ENCODE measurements at regions not wholly inside any gene's neighbourhood (a gene's known extent, or its start where the extent isn't known, plus 50 kb on each side); places are given as distances from the start of the nearest gene placed in this dataset.
"Not testable (repeated sequence)": the region's sequence is repeated elsewhere in the genome, so short reads cannot be mapped to it uniquely, and the experiment has no call there.

- not testable (repeated sequence) for H3K36me3 ChIP-seq (ENCODE audit: insufficient read depth); H3K4me2 ChIP-seq; H3K4me1 ChIP-seq (ENCODE audit: low read depth, poor library complexity, severe bottlenecking); H3K9ac ChIP-seq; H3K27ac ChIP-seq; H3K79me2 ChIP-seq (ENCODE audit: insufficient read depth, low read depth); H2AFZ ChIP-seq (ENCODE audit: low read depth); H4K20me1 ChIP-seq (ENCODE audit: insufficient read depth); H3K4me3 ChIP-seq (IDR thresholded peaks at IDR 0.05; ENCODE audit: insufficient read depth, low read depth, low read length); H3K27me3 ChIP-seq (ENCODE audit: insufficient read depth, low read depth)
Measured at GRCh38 chr21:5013455-5014304, 5507.7 kb upstream of the TPTE start.

DNA sequence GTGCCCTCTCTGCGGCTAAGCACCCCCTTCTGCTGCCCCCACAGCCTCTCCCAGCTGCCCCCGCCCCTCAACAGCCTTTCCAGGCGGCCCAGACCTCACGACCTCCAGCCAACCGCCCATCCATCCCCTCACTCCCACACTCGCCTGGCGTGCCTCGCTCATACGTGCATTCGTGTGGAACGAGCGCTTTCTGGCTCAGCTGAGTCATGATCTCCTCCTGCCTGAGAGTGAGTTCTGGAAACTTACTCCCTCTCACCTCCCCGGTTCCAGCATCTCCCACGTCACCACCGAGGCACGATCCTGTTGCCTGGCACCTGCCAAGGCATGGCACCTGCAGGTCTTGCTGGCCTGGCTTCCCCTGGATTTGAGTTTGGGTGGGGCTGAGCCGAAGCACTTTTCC lies 5506.2 kb upstream of the TPTE start:
- not testable (repeated sequence) for H3K9ac ChIP-seq; H3K36me3 ChIP-seq (ENCODE audit: insufficient read depth); H3K4me1 ChIP-seq (ENCODE audit: low read depth, poor library complexity, severe bottlenecking); H3K27ac ChIP-seq; H3K4me2 ChIP-seq; H3K79me2 ChIP-seq (ENCODE audit: insufficient read depth, low read depth); H4K20me1 ChIP-seq (ENCODE audit: insufficient read depth); H3K4me3 ChIP-seq (IDR thresholded peaks at IDR 0.05; ENCODE audit: insufficient read depth, low read depth, low read length); H2AFZ ChIP-seq (ENCODE audit: low read depth); H3K27me3 ChIP-seq (ENCODE audit: insufficient read depth, low read depth)

DNA sequence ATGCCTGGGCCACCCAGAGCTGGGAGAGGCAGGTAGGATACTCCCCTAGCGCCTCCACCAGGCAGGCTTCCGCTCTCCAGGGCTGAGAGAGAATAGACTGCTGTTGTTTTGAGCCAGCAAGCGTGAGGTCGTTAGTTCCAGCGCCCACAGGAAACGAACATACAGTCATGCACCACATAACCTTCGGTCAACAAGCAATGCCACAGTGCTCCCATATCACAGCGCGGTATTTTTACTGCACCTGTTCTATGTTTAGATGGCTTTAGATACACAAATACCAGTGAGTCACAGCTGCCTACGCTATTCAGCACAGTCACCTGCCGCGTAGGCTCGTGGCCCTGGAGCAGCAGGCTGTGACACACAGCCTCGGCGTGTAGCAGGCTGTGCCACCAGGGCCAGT lies 5502.3 kb upstream of the TPTE start:
- H3K27ac ChIP-seq; H3K9ac ChIP-seq; H4K20me1 ChIP-seq (ENCODE audit: insufficient read depth); H3K36me3 ChIP-seq (ENCODE audit: insufficient read depth); H3K4me1 ChIP-seq (ENCODE audit: low read depth, poor library complexity, severe bottlenecking); H3K79me2 ChIP-seq (ENCODE audit: insufficient read depth, low read depth); H3K4me3 ChIP-seq (IDR thresholded peaks at IDR 0.05; ENCODE audit: insufficient read depth, low read depth, low read length); H3K4me2 ChIP-seq; H3K27me3 ChIP-seq (ENCODE audit: insufficient read depth, low read depth); H2AFZ ChIP-seq (ENCODE audit: low read depth): not testable (repeated sequence)

GRCh38 chr21:5021815-5022214 lies 5499.6 kb upstream of the TPTE start:
- not testable (repeated sequence) for H3K4me1 ChIP-seq (ENCODE audit: low read depth, poor library complexity, severe bottlenecking); H3K79me2 ChIP-seq (ENCODE audit: insufficient read depth, low read depth); H4K20me1 ChIP-seq (ENCODE audit: insufficient read depth); H3K27me3 ChIP-seq (ENCODE audit: insufficient read depth, low read depth); H3K4me2 ChIP-seq; H3K27ac ChIP-seq; H3K36me3 ChIP-seq (ENCODE audit: insufficient read depth); H3K4me3 ChIP-seq (IDR thresholded peaks at IDR 0.05; ENCODE audit: insufficient read depth, low read depth, low read length); H3K9ac ChIP-seq; H2AFZ ChIP-seq (ENCODE audit: low read depth)

- not testable (repeated sequence) for H3K4me3 ChIP-seq (IDR thresholded peaks at IDR 0.05; ENCODE audit: insufficient read depth, low read depth, low read length); H3K4me2 ChIP-seq; H3K27me3 ChIP-seq (ENCODE audit: insufficient read depth, low read depth); H4K20me1 ChIP-seq (ENCODE audit: insufficient read depth); H3K36me3 ChIP-seq (ENCODE audit: insufficient read depth); H3K79me2 ChIP-seq (ENCODE audit: insufficient read depth, low read depth); H3K9ac ChIP-seq; H3K27ac ChIP-seq; H2AFZ ChIP-seq (ENCODE audit: low read depth); H3K4me1 ChIP-seq (ENCODE audit: low read depth, poor library complexity, severe bottlenecking)
Measured at GRCh38 chr21:5022254-5022653, 5499.1 kb upstream of the TPTE start.

DNA sequence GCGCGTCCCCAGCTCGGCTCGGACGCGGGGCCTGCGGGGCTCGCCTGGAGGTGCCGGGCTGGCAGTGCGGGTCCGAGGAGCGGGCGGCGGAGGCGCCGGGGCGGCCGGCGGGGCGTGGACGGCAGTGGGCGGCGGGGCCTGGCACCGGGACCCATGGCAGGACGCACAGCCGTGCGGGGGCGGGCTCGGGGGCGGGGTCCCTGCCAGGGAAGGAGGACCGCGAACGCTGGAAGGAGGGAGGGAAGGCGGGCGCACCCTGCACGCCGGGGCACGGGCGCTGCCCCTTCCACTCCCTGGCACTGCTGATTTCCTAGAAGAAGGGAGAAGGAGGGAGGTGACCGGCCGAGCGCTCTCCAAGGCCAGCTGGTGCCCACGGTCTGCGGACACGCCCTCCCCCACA lies 5498.6 kb upstream of the TPTE start:
- not testable (repeated sequence) for H3K27ac ChIP-seq; H3K79me2 ChIP-seq (ENCODE audit: insufficient read depth, low read depth); H3K27me3 ChIP-seq (ENCODE audit: insufficient read depth, low read depth); H3K4me3 ChIP-seq (IDR thresholded peaks at IDR 0.05; ENCODE audit: insufficient read depth, low read depth, low read length); H3K4me2 ChIP-seq; H3K9ac ChIP-seq; H3K36me3 ChIP-seq (ENCODE audit: insufficient read depth); H3K4me1 ChIP-seq (ENCODE audit: low read depth, poor library complexity, severe bottlenecking); H2AFZ ChIP-seq (ENCODE audit: low read depth); H4K20me1 ChIP-seq (ENCODE audit: insufficient read depth)

- not testable (repeated sequence) for H3K27ac ChIP-seq; H3K36me3 ChIP-seq (ENCODE audit: insufficient read depth); H3K4me2 ChIP-seq; H3K79me2 ChIP-seq (ENCODE audit: insufficient read depth, low read depth); H3K4me3 ChIP-seq (IDR thresholded peaks at IDR 0.05; ENCODE audit: insufficient read depth, low read depth, low read length); H4K20me1 ChIP-seq (ENCODE audit: insufficient read depth); H3K4me1 ChIP-seq (ENCODE audit: low read depth, poor library complexity, severe bottlenecking); H3K9ac ChIP-seq; H2AFZ ChIP-seq (ENCODE audit: low read depth); H3K27me3 ChIP-seq (ENCODE audit: insufficient read depth, low read depth)
Measured at GRCh38 chr21:5035147-5035546, 5486.2 kb upstream of the TPTE start.

DNA sequence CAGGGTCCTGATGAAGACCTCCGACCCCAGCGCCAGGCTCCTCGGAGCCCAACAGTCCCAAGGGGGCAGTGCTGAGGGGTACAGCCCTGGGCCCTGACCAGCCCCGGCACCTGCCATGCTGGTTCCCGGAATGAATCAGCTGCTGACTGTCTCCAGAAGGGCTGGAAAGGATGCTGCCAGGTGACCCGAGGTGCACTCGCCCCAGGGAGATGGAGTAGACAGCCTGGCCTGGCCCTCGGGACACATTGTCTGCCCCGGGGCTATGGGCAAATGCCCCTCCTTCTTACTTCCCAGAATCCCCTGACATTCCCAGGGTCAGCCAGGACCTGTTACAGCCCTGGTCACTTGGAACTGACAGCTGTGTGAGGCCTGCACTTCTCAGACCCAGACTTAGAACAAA lies 5485.8 kb upstream of the TPTE start:
- not testable (repeated sequence) for H2AFZ ChIP-seq (ENCODE audit: low read depth); H3K27me3 ChIP-seq (ENCODE audit: insufficient read depth, low read depth); H3K79me2 ChIP-seq (ENCODE audit: insufficient read depth, low read depth); H3K36me3 ChIP-seq (ENCODE audit: insufficient read depth); H3K4me1 ChIP-seq (ENCODE audit: low read depth, poor library complexity, severe bottlenecking); H3K4me2 ChIP-seq; H3K27ac ChIP-seq; H3K4me3 ChIP-seq (IDR thresholded peaks at IDR 0.05; ENCODE audit: insufficient read depth, low read depth, low read length); H4K20me1 ChIP-seq (ENCODE audit: insufficient read depth); H3K9ac ChIP-seq

DNA sequence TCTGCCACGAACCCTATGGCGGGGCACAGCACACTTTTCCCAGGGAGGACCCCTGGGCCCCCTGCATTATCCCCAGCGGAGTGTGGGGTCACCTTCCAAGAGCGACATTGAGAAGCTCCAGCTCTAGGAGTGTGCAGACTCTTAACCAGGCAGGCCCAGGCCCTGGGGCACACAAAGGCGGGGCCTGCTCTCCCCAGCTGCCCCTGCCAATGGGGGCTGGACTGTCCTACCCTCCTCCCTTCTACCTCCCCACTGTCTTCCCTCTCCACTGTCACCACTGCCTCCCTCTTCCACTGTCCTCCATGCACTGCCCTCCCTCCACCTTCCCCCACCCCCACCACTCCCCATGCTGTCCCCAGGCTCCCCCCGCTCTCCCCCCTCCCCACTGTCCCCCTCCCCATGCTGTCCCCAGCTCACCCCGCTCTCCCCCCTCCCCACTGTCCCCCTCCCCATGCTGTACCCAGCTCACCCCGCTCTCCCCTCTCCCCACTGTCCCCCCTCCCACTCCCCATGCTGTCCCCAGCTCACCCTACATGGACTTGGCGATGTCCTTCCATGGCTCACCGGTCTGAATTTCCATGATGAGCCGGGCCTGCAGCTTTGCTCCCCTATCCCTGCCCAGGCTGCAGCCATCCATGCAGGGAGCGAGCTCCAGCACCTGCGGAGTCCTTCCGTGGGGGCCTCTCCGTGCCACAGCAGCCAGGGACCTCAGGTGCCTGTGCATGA lies 5483.6 kb upstream of the TPTE start:
- H3K4me3 ChIP-seq (IDR thresholded peaks at IDR 0.05; ENCODE audit: insufficient read depth, low read depth, low read length); H2AFZ ChIP-seq (ENCODE audit: low read depth); H3K4me2 ChIP-seq; H3K9ac ChIP-seq; H3K27ac ChIP-seq; H3K36me3 ChIP-seq (ENCODE audit: insufficient read depth); H4K20me1 ChIP-seq (ENCODE audit: insufficient read depth); H3K79me2 ChIP-seq (ENCODE audit: insufficient read depth, low read depth); H3K4me1 ChIP-seq (ENCODE audit: low read depth, poor library complexity, severe bottlenecking); H3K27me3 ChIP-seq (ENCODE audit: insufficient read depth, low read depth): not testable (repeated sequence)

GRCh38 chr21:5039926-5040325 lies 5481.5 kb upstream of the TPTE start:
- not testable (repeated sequence) for H3K4me3 ChIP-seq (IDR thresholded peaks at IDR 0.05; ENCODE audit: insufficient read depth, low read depth, low read length); H3K79me2 ChIP-seq (ENCODE audit: insufficient read depth, low read depth); H3K36me3 ChIP-seq (ENCODE audit: insufficient read depth); H3K4me2 ChIP-seq; H3K27me3 ChIP-seq (ENCODE audit: insufficient read depth, low read depth); H4K20me1 ChIP-seq (ENCODE audit: insufficient read depth); H3K9ac ChIP-seq; H3K27ac ChIP-seq; H2AFZ ChIP-seq (ENCODE audit: low read depth); H3K4me1 ChIP-seq (ENCODE audit: low read depth, poor library complexity, severe bottlenecking)
